Spleen (tissue), 11 donors: ENCODE measurements at regions not wholly inside any gene's neighbourhood (a gene's known extent, or its start where the extent isn't known, plus 50 kb on each side); places are given as distances from the start of the nearest gene placed in this dataset.

Source experiments
- DNase-seq: peaks from one replicate; pipeline ENCODE4 v3.0.0-alpha.2; 2020
- H3K27ac ChIP-seq, 8 donors: fragments of 200-600 bp; sonication (generic) in 7 of 8; 1 replicate in 4 of 8; 2 replicates in 4 of 8; pipeline versions ENCODE4 v1.5.0 to v1.8.0; 2016 to 2021; ENCODE audit warnings: inconsistent platforms in 4 of 8, mild to moderate bottlenecking in 4 of 8, moderate library complexity in 1 of 8
- H3K27me3 ChIP-seq, 7 donors: fragments of 200-600 bp; sonication (generic) in 6 of 7; replicated peaks in 1 of 7; 1 replicate in 4 of 7; 2 replicates in 3 of 7; pipeline versions ENCODE4 v1.5.0 to v1.8.0; 2016 to 2021; ENCODE audit warnings: inconsistent platforms in 3 of 7, mild to moderate bottlenecking in 1 of 7
- H3K36me3 ChIP-seq, 6 donors: fragments of 200-600 bp; sonication (generic) in 5 of 6; 1 replicate in 4 of 6; 2 replicates in 2 of 6; pipeline versions ENCODE4 v1.5.0 to v1.8.0; 2016 to 2021; ENCODE audit warnings: inconsistent platforms in 2 of 6
- H3K4me1 ChIP-seq, 6 donors: fragments of 200-600 bp; sonication (generic) in 5 of 6; 1 replicate in 3 of 6; 2 replicates in 3 of 6; pipeline versions ENCODE4 v1.5.0 to v1.8.0; 2016 to 2021; ENCODE audit warnings: inconsistent platforms in 3 of 6
- H3K4me3 ChIP-seq, 8 donors: fragments of 200-600 bp; sonication (generic) in 7 of 8; 1 replicate in 4 of 8; 2 replicates in 4 of 8; pipeline versions ENCODE4 v1.5.0 to v1.8.0; 2016 to 2021; ENCODE audit warnings: inconsistent platforms in 4 of 8, mild to moderate bottlenecking in 4 of 8, moderate library complexity in 2 of 8
- H3K9me3 ChIP-seq, 8 donors: fragments of 200-600 bp; sonication (generic) in 7 of 8; 1 replicate in 4 of 8; 2 replicates in 4 of 8; pipeline versions ENCODE4 v1.5.0 to v1.8.0; 2016 to 2021; ENCODE audit warnings: inconsistent platforms in 4 of 8
- POLR2A ChIP-seq, 3 donors: fragments of 450-650 bp; IDR thresholded peaks; one replicate each; pipeline ENCODE4 v1.5.1; 2017; ENCODE audit warnings: antibody characterized with exemption in 3 of 3, mild to moderate bottlenecking in 1 of 3
- POLR2AphosphoS5 ChIP-seq, 3 donors: sonication (generic); formaldehyde crosslinking; IDR thresholded peaks; one replicate each; pipeline ENCODE4 v1.5.1; 2017; ENCODE audit warnings: antibody characterized with exemption in 3 of 3
- WGBS, 5 donors: extraction: QIAGEN DNeasy Blood & Tissue Kit in 3 of 5; methylation state at CpG; one replicate each; pipeline versions ENCODE4 v1.1.5 to v1.1.7; 2013 to 2018; 5-methylcytosine and 5-hydroxymethylcytosine counted together
- intact Hi-C: fragments of 100-400 bp; cut with DNase I; formaldehyde crosslinking; loops from one replicate; pipeline ENCODE4 v1.15.0; 2023; ENCODE audit warnings: low total_unique reads
- TF ChIP-seq, protein P1 (sequence below), 11 experiments: fragments of 200-600 bp in 7 of 11; fragments of 450-650 bp in 4 of 11; sonication (generic) in 4 of 11; IDR thresholded peaks in 8 of 11; conservative IDR thresholded peaks in 3 of 11; 1 replicate in 7 of 11; 2 replicates in 4 of 11; pipeline versions ENCODE4 v1.4.0 to v1.8.0; 2016 to 2021; ENCODE audit warnings: antibody characterized with exemption in 11 of 11, inconsistent platforms in 4 of 11, mild to moderate bottlenecking in 1 of 11
- donor health status: healthy with polysubstance abuse.
- donor health status: DM: no; HTN: no; CAD: no; lungs with moderate emphysema.
- donor health status: DM: no; HTN: no; CAD: no.
- donor health status: Bipolar disorder and iron deficiency.
- donor health status: healthy.
- donor health status: DM: no; HTN: no; CAD: no.
- donor health status: DM: yes; HTN: yes; CAD: no.

DNA sequence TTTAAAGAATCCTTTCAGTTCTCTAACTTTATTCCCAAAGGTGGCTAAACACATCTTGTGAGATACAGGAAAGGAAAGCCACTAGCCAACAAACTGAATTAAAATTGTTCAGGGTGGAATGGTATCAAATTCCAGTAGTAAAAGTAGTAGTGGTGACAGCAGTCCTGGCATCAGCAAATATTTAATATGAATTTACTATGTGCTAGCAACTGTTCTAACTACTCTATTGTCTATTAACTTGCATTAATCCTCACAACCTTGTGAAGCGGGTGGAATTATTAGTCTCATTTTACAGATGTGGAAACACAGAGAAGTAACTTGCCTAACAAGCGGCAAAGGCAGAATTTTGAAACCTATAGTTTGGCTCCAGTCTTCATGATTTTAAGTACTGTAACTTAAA, 130.1 kb downstream of the KLF12 start:
- peaks cover 0 to 5% (median 0%) of the 10 kb centered on the region in 6 donors for H3K36me3 ChIP-seq
- no peaks in the 10 kb centered on the region for H3K9me3 ChIP-seq
- DNase-seq = no peak
- intact Hi-C loops = no loop called here
- H3K4me1 ChIP-seq = peaks cover 0 to 15% (median under 1%) of the 10 kb centered on the region in 6 donors
- H3K27me3 ChIP-seq = no peaks in the 10 kb centered on the region
- H3K4me3 ChIP-seq = no peak overlapping the region
- no peak overlapping the region for H3K27ac ChIP-seq
- WGBS, 5 donors = 91 to 98% (median 98%) methylated on average over 2 of the region's 2 CpGs
- TF ChIP-seq POLR2AphosphoS5 (IDR thresholded peaks at IDR 0.05) (no peak), POLR2A (IDR thresholded peaks at IDR 0.05) (no peak)
- TF ChIP-seq, protein P1, sequence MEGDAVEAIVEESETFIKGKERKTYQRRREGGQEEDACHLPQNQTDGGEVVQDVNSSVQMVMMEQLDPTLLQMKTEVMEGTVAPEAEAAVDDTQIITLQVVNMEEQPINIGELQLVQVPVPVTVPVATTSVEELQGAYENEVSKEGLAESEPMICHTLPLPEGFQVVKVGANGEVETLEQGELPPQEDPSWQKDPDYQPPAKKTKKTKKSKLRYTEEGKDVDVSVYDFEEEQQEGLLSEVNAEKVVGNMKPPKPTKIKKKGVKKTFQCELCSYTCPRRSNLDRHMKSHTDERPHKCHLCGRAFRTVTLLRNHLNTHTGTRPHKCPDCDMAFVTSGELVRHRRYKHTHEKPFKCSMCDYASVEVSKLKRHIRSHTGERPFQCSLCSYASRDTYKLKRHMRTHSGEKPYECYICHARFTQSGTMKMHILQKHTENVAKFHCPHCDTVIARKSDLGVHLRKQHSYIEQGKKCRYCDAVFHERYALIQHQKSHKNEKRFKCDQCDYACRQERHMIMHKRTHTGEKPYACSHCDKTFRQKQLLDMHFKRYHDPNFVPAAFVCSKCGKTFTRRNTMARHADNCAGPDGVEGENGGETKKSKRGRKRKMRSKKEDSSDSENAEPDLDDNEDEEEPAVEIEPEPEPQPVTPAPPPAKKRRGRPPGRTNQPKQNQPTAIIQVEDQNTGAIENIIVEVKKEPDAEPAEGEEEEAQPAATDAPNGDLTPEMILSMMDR (IDR thresholded peaks at IDR 0.05 in 8 of 11, conservative IDR thresholded peaks at IDR 0.05 in 3 of 11) = no peak

DNA sequence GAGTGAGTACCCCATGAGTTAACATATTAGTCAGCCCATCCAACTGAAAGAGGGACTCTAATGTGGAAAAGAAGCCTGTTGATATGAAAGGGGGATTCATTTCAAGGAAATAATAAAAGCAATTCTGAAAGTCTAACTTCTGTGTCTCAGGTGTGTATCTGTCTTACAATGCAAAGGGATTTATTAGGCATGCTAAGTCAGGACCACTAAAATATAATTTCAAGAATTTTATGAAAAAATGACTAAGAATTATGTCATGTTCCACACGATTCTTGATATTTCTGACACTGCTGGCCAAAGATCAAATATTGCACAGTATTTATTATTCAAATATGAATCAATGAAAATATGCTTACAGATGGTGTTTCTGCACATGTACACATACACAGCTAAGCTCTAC, 130.8 kb downstream of the KLF12 start:
- no peak overlapping the region for H3K27ac ChIP-seq
- intact Hi-C loops = no loop called here

DNA sequence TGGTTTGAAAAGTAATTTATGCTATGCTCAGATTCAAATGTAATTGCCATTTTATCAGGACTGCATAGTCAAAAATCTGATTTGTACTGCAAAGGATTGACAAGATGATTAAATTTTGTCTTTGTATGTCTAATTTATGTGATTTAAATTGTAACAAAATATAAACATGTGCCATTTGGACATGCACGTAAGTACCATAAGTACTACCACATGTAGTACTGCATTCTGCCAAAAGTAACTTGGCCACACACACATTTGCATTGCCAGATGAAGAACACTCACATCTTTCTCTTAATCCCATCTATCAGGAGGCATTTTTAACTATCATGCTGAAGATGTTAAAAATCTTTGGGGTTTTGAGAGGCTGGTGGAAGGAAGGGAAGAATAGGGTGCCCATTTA, 133.3 kb downstream of the KLF12 start:
- H3K27me3 ChIP-seq = no peaks in the 10 kb centered on the region
- no peak for DNase-seq
- H3K4me3 ChIP-seq = no peak overlapping the region
- no peaks in the 10 kb centered on the region for H3K36me3 ChIP-seq
- TF ChIP-seq POLR2AphosphoS5 (IDR thresholded peaks at IDR 0.05) (no peak), POLR2A (IDR thresholded peaks at IDR 0.05) (no peak)
- TF ChIP-seq, protein P1 (IDR thresholded peaks at IDR 0.05 in 8 of 11, conservative IDR thresholded peaks at IDR 0.05 in 3 of 11) = no peak
- peaks cover 0 to 30% (median 5%) of the 10 kb centered on the region in 6 donors for H3K4me1 ChIP-seq
- intact Hi-C loops = no loop called here
- 90 to 96% (median 93%) methylated on average over 1 of the region's 1 CpG for WGBS, 5 donors
- no peak overlapping the region for H3K27ac ChIP-seq
- H3K9me3 ChIP-seq = no peaks in the 10 kb centered on the region

More for the DNA sequence above, 130.8 kb downstream of the KLF12 start:
- no peaks in the 10 kb centered on the region for H3K27me3 ChIP-seq
- DNase-seq = no peak
- H3K9me3 ChIP-seq = no peaks in the 10 kb centered on the region
- TF ChIP-seq POLR2AphosphoS5 (IDR thresholded peaks at IDR 0.05) (no peak), POLR2A (IDR thresholded peaks at IDR 0.05) (no peak)
- TF ChIP-seq, protein P1 (IDR thresholded peaks at IDR 0.05 in 8 of 11, conservative IDR thresholded peaks at IDR 0.05 in 3 of 11) = no peak
- WGBS, 5 donors = 63 to 87% (median 75%) methylated on average over 1 of the region's 1 CpG
- no peak overlapping the region for H3K4me3 ChIP-seq
- peaks cover 0 to 22% (median 4%) of the 10 kb centered on the region in 6 donors for H3K4me1 ChIP-seq
- H3K36me3 ChIP-seq = peaks cover 0 to 5% (median 0%) of the 10 kb centered on the region in 6 donors

DNA sequence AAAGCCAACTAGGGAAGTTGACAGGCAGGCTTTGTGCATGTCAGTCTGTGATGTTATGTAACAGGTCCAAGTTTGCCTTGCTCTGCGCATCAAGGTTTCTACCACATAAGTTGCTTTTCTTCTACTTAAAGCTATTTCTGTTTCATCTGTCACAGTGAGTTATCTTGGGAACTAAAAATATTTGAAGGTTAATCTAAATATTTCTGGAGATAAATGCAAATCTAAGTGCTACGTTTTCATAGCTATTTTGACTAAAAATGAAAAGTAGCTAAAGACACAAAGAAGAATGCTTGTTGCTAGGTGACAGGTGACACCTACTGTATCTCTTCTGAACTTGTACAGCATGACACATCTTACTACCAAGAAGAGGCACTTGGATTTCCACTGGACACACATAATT, 135.6 kb downstream of the KLF12 start:
- peaks cover 0 to 4% (median 0%) of the 10 kb centered on the region in 6 donors for H3K36me3 ChIP-seq
- no peak overlapping the region for H3K4me3 ChIP-seq
- H3K27me3 ChIP-seq = no peaks in the 10 kb centered on the region
- no peaks in the 10 kb centered on the region for H3K9me3 ChIP-seq
- TF ChIP-seq, protein P1 (IDR thresholded peaks at IDR 0.05 in 8 of 11, conservative IDR thresholded peaks at IDR 0.05 in 3 of 11) = no peak
- no peak for TF ChIP-seq POLR2AphosphoS5 (IDR thresholded peaks at IDR 0.05)
- TF ChIP-seq POLR2A (IDR thresholded peaks at IDR 0.05) = no peak
- DNase-seq = no peak
- peaks cover 0 to 20% (median 5%) of the 10 kb centered on the region in 6 donors for H3K4me1 ChIP-seq
- intact Hi-C loops = no loop called here
- H3K27ac ChIP-seq = no peak overlapping the region
- WGBS, 5 donors = 64 to 81% (median 75%) methylated on average over 2 of the region's 2 CpGs
